Caco-2 (cell line): ENCODE measurements at regions not wholly inside any gene's neighbourhood (a gene's known extent, or its start where the extent isn't known, plus 50 kb on each side); places are given as distances from the start of the nearest gene placed in this dataset.

Experiments used
- BruUV-seq: library from RNA; stranded (reverse); fragments of 400-500 nt; replicated peaks from 2 replicates; lab custom pipeline; 2021; lab: Mats Ljungman, UMichigan
- CTCF ChIA-PET: fragments of 300-600 bp; sonication (Branson Sonifier 250); formaldehyde crosslinking; loops from one replicate; lab custom pipeline; 2022; ENCODE audit warnings: antibody characterized with exemption; lab: Charles Lee
- POLR2A ChIA-PET: fragments of 300-600 bp; sonication (Branson Sonifier 250); formaldehyde crosslinking; loops from one replicate; lab custom pipeline; 2022; ENCODE audit warnings: antibody characterized with exemption; lab: Charles Lee
- DNase-seq, 2 experiments: peaks; one replicate each; pipeline versions ENCODE4 v3.0.0 to v3.0.0-alpha.2; 2020 to 2022
- H3K27me3 ChIP-seq: replicated peaks from 2 replicates; pipeline ENCODE4 v1.6.0; 2011; ENCODE audit warnings: low read length; ENCODE audit not compliant: control insufficient read depth, insufficient read depth
- H3K36me3 ChIP-seq: 2 replicates; pipeline ENCODE4 v1.5.1; 2011; ENCODE audit warnings: low read length; ENCODE audit not compliant: control insufficient read depth, insufficient read depth
- H3K4me1 ChIP-seq: fragments of 250-450 bp; sonication (Bioruptor Pico); 2 replicates; pipeline ENCODE4 v1.5.1; 2020; ENCODE audit warnings: mild to moderate bottlenecking
- H3K4me3 ChIP-seq: 2 replicates; pipeline ENCODE4 v1.5.1; 2011; ENCODE audit warnings: low read depth, mild to moderate bottlenecking, control low read depth, low read length
- H3K9me3 ChIP-seq: fragments of 250-450 bp; sonication (Bioruptor Pico); 2 replicates; pipeline ENCODE4 v1.5.1; 2020; ENCODE audit warnings: mild to moderate bottlenecking, moderate library complexity
- H3K27ac Mint-ChIP-seq: one replicate; pipeline ENCODE4 v1.8.0; 2022; ENCODE audit warnings: mixed read lengths; ENCODE audit not compliant: unreplicated experiment
- H3K27me3 Mint-ChIP-seq: one replicate; pipeline ENCODE4 v1.8.0; 2022; ENCODE audit warnings: mixed read lengths; ENCODE audit not compliant: insufficient read depth, unreplicated experiment
- H3K36me3 Mint-ChIP-seq: one replicate; pipeline ENCODE4 v1.8.0; 2022; ENCODE audit warnings: mild to moderate bottlenecking, mixed read lengths; ENCODE audit not compliant: insufficient read depth, unreplicated experiment
- H3K4me1 Mint-ChIP-seq: one replicate; pipeline ENCODE4 v1.8.0; 2022; ENCODE audit warnings: low read depth, mixed read lengths; ENCODE audit not compliant: unreplicated experiment
- H3K4me3 Mint-ChIP-seq: one replicate; pipeline ENCODE4 v1.8.0; 2022; ENCODE audit warnings: mild to moderate bottlenecking, moderate library complexity, mixed read lengths; ENCODE audit not compliant: unreplicated experiment
- H3K9me3 Mint-ChIP-seq: one replicate; pipeline ENCODE4 v1.8.0; 2022; ENCODE audit warnings: mixed read lengths; ENCODE audit not compliant: unreplicated experiment
- intact Hi-C: fragments of 100-400 bp; cut with micrococcal nuclease; formaldehyde crosslinking; loops from one replicate; pipeline ENCODE4 v1.10.0; 2022; ENCODE audit not compliant: unreplicated experiment
- TF ChIP-seq, protein P1 (sequence below), 2 experiments: fragments of 200-600 bp in 1 of 2; IDR thresholded peaks; 1 replicate in 1 of 2; 2 replicates in 1 of 2; pipeline versions ENCODE4 v1.5.1 to v1.8.0; 2011 to 2022; ENCODE audit warnings: antibody characterized with exemption in 1 of 2, control low read depth in 1 of 2, inconsistent platforms in 1 of 2, low read depth in 1 of 2, low read length in 1 of 2, mild to moderate bottlenecking in 1 of 2, moderate library complexity in 1 of 2; ENCODE audit not compliant: insufficient read depth in 1 of 2, severe bottlenecking in 1 of 2, unreplicated experiment in 1 of 2

DNA sequence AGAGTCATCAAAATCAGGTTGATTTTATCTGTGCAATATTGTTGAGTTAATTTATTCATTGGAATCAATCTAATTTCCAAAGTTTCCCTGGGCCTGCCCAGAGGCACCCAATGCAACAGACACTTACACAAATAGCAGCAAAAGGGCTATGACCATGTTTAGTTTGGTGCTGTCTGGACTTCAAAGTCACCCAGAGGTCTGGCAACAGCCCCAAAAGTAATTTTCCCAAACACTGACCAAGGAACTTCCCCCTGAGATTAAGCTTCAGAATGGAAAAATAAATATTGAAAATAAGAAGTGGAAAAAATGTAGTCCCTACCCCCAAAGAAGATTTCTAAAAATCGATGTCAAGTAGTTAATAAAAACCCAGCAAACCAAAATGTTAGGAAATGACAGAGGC, 70.9 kb upstream of the RNF152 start:
- Mint-ChIP-seq H3K9me3 (no peaks in the 10 kb centered on the region), H3K27ac (no peak overlapping the region), H3K27me3 (no peaks in the 10 kb centered on the region), H3K36me3 (no peaks in the 10 kb centered on the region), H3K4me1 (no peaks in the 10 kb centered on the region), H3K4me3 (no peak overlapping the region)
- no peaks in the 10 kb centered on the region for H3K27me3 ChIP-seq
- CTCF ChIA-PET, result no interaction called here
- no peaks in the 10 kb centered on the region for H3K9me3 ChIP-seq
- no peaks in the 10 kb centered on the region for H3K36me3 ChIP-seq
- BruUV-seq, result no TSS peak
- TF ChIP-seq, protein P1, sequence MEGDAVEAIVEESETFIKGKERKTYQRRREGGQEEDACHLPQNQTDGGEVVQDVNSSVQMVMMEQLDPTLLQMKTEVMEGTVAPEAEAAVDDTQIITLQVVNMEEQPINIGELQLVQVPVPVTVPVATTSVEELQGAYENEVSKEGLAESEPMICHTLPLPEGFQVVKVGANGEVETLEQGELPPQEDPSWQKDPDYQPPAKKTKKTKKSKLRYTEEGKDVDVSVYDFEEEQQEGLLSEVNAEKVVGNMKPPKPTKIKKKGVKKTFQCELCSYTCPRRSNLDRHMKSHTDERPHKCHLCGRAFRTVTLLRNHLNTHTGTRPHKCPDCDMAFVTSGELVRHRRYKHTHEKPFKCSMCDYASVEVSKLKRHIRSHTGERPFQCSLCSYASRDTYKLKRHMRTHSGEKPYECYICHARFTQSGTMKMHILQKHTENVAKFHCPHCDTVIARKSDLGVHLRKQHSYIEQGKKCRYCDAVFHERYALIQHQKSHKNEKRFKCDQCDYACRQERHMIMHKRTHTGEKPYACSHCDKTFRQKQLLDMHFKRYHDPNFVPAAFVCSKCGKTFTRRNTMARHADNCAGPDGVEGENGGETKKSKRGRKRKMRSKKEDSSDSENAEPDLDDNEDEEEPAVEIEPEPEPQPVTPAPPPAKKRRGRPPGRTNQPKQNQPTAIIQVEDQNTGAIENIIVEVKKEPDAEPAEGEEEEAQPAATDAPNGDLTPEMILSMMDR (IDR thresholded peaks at IDR 0.05; ENCODE audit: insufficient read depth in 1 of 2, low read depth in 1 of 2, low read length in 1 of 2, severe bottlenecking in 1 of 2, unreplicated experiment in 1 of 2), result no peak
- no peaks in the 10 kb centered on the region for H3K4me1 ChIP-seq
- POLR2A ChIA-PET, result no interaction called here
- DNase-seq, result no peak
- intact Hi-C loops, result no loop called here
- no peak overlapping the region for H3K4me3 ChIP-seq

DNA sequence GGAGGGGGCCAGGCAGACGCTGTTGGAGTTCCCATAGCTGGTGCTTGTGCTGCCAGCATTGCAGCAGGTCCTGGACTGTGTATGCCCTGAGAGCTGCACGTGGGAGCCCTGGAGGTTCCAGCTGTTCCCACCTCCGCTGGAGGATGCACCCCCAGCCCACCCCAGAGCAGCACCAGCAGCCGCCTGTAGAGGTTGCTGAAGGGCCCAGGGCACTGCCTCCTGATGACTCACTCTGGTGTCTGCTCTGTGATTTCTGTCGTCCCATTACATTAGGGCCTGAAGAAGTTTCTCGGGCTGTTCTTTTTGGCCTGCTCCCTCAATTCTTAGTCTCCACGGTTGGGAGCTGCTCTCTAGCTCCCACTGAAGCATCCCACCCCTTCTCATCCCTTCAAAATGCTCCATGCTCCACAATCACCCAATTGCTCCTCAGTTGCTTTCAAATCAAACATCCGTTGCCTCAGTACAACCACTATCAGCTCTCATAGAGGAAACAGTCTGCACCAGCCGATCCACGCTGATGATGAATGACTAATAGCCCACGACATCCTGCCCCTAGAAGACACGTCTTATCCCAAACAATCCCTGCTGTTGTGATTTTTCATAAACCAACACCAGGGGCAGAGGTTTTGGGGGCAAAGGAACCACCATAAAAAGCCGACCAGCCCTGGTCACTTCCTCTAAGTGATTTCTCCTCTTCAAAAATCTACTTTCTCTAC, 65.2 kb upstream of the RNF152 start:
- CTCF ChIA-PET, result no interaction called here
- no TSS peak for BruUV-seq
- no peaks in the 10 kb centered on the region for H3K9me3 ChIP-seq
- H3K36me3 ChIP-seq, result no peaks in the 10 kb centered on the region
- no peaks in the 10 kb centered on the region for H3K4me1 ChIP-seq
- no peak for DNase-seq
- TF ChIP-seq, protein P1 (IDR thresholded peaks at IDR 0.05; ENCODE audit: insufficient read depth in 1 of 2, low read depth in 1 of 2, low read length in 1 of 2, severe bottlenecking in 1 of 2, unreplicated experiment in 1 of 2), result no peak
- Mint-ChIP-seq H3K36me3 (no peaks in the 10 kb centered on the region), H3K27ac (no peak overlapping the region), H3K4me3 (no peak overlapping the region), H3K27me3 (peaks cover 3% of the 10 kb centered on the region), H3K9me3 (no peaks in the 10 kb centered on the region), H3K4me1 (no peaks in the 10 kb centered on the region)
- intact Hi-C loops, result no loop called here
- H3K27me3 ChIP-seq, result no peaks in the 10 kb centered on the region
- POLR2A ChIA-PET, result no interaction called here
- no peak overlapping the region for H3K4me3 ChIP-seq

DNA sequence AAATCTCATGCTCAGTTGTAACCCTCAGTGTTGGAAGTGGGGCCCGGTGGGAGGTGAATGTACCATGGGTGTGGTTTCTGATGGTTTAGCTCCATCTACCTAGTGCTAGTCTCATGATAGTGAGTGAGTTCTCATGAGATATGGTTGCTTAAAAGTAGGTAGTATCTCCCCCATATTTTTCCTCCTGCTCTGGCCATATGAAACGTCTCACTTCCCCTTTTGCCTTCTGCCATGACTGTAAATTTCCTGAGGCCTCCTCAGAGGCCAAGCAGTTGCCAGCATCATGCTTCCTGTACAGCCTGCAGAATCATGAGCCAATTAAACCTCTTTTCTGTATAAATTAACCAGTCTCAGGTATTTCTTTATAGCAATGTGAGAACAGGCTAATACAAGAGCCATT, 62.8 kb upstream of the RNF152 start:
- POLR2A ChIA-PET, result no interaction called here
- Histone ChIP-seq H3K9me3 (no peaks in the 10 kb centered on the region), H3K4me1 (no peaks in the 10 kb centered on the region), H3K4me3 (no peak overlapping the region), H3K36me3 (no peaks in the 10 kb centered on the region), H3K27me3 (no peaks in the 10 kb centered on the region)
- no peak overlapping the region for H3K27ac Mint-ChIP-seq
- intact Hi-C loops, result no loop called here
- TF ChIP-seq, protein P1 (IDR thresholded peaks at IDR 0.05; ENCODE audit: insufficient read depth in 1 of 2, low read depth in 1 of 2, low read length in 1 of 2, severe bottlenecking in 1 of 2, unreplicated experiment in 1 of 2), result no peak
- CTCF ChIA-PET, result no interaction called here
- peaks cover 3% of the 10 kb centered on the region for H3K27me3 Mint-ChIP-seq
- no peaks in the 10 kb centered on the region for H3K4me1 Mint-ChIP-seq
- no peaks in the 10 kb centered on the region for H3K36me3 Mint-ChIP-seq
- no peaks in the 10 kb centered on the region for H3K9me3 Mint-ChIP-seq
- DNase-seq, result no peak
- H3K4me3 Mint-ChIP-seq, result no peak overlapping the region
- no TSS peak for BruUV-seq
